Smooth muscle cell (in vitro differentiated cells): ENCODE measurements at regions not wholly inside any gene's neighbourhood (a gene's known extent, or its start where the extent isn't known, plus 50 kb on each side); places are given as distances from the start of the nearest gene placed in this dataset.
"Not testable (repeated sequence)": the region's sequence is repeated elsewhere in the genome, so short reads cannot be mapped to it uniquely, and the experiment has no call there.

ENCODE experiments used
- DNase-seq: peaks from one replicate; lab custom pipeline; 2025; ENCODE audit not compliant: unreplicated experiment; lab: John Stamatoyannopoulos, UW
- H2AFZ ChIP-seq: fragments of 200-600 bp; sonication (generic); 2 replicates; pipeline ENCODE4 v1.6.0; 2016; ENCODE audit warnings: antibody characterized with exemption, low read depth, mild to moderate bottlenecking
- H3F3A ChIP-seq: fragments of 200-600 bp; sonication (generic); 2 replicates; pipeline ENCODE4 v1.6.0; 2017; ENCODE audit warnings: antibody characterized with exemption, low read depth
- H3K27ac ChIP-seq: fragments of 200-600 bp; sonication (generic); 2 replicates; pipeline ENCODE4 v1.5.1; 2016; ENCODE audit warnings: low read depth, mild to moderate bottlenecking
- H3K27me3 ChIP-seq: fragments of 200-600 bp; sonication (generic); 2 replicates; pipeline ENCODE4 v1.6.1; 2016; ENCODE audit warnings: low read depth, mild to moderate bottlenecking
- H3K36me3 ChIP-seq: fragments of 200-600 bp; sonication (generic); 2 replicates; pipeline ENCODE4 v1.5.1; 2016; ENCODE audit warnings: low read depth
- H3K4me1 ChIP-seq: fragments of 200-600 bp; sonication (generic); 2 replicates; pipeline ENCODE4 v1.5.1; 2016; ENCODE audit warnings: low read depth
- H3K4me2 ChIP-seq: fragments of 200-600 bp; sonication (generic); 2 replicates; pipeline ENCODE4 v1.6.0; 2016; ENCODE audit warnings: mild to moderate bottlenecking
- H3K4me3 ChIP-seq: fragments of 200-600 bp; sonication (generic); 2 replicates; pipeline ENCODE4 v1.5.1; 2016; ENCODE audit warnings: mild to moderate bottlenecking
- H3K79me2 ChIP-seq: fragments of 200-600 bp; sonication (generic); 2 replicates; pipeline ENCODE4 v1.6.0; 2016; ENCODE audit warnings: low read depth, mild to moderate bottlenecking
- H3K9ac ChIP-seq: fragments of 200-600 bp; sonication (generic); 2 replicates; pipeline ENCODE4 v1.6.0; 2016; ENCODE audit warnings: low read depth
- H3K9me3 ChIP-seq: fragments of 200-600 bp; sonication (generic); replicated peaks from 2 replicates; pipeline ENCODE4 v1.5.1; 2016; ENCODE audit warnings: low read depth
- H4K20me1 ChIP-seq: fragments of 200-600 bp; sonication (generic); 2 replicates; pipeline ENCODE4 v1.6.0; 2016; ENCODE audit warnings: low read depth
- WGBS: methylation state at CpG from one replicate; pipeline ENCODE4 v1.1.7; 2016; ENCODE audit warnings: low lambda C conversion rate; 5-methylcytosine and 5-hydroxymethylcytosine counted together
- TF ChIP-seq, protein P1 (sequence below): fragments of 200-600 bp; sonication (generic); IDR thresholded peaks from 2 replicates; pipeline ENCODE4 v1.5.1; 2017; ENCODE audit warnings: borderline replicate concordance, mild to moderate bottlenecking, antibody characterized with exemption; ENCODE audit not compliant: insufficient read depth, poor library complexity, severe bottlenecking

DNA sequence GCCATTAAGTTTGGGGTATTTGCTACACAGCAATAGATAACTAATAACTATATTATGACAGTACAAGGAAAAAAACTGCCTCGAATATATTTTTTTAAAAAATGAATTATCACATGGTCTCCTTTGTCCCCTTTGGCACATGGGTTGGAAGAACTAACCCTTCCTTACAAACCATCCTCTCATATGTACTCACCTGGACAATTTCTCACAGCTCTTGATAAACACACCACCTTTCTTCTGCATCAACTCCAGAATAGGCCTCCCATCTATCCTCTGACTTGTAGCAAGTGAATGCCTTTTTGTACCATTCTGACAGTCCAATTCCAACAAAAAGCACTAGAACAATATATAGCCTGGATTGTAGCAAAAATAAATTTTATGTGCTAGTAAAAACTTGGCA, 78.7 kb upstream of the LARP1 start:
- no peak overlapping the region for H3K4me2 ChIP-seq
- no peak overlapping the region for H2AFZ ChIP-seq
- no peaks in the 10 kb centered on the region for H3K4me1 ChIP-seq
- peaks cover 4% of the 10 kb centered on the region for H3F3A ChIP-seq
- no peaks in the 10 kb centered on the region for H3K36me3 ChIP-seq
- 93% methylated on average over 1 of the region's 1 CpG for WGBS
- TF ChIP-seq, protein P1, sequence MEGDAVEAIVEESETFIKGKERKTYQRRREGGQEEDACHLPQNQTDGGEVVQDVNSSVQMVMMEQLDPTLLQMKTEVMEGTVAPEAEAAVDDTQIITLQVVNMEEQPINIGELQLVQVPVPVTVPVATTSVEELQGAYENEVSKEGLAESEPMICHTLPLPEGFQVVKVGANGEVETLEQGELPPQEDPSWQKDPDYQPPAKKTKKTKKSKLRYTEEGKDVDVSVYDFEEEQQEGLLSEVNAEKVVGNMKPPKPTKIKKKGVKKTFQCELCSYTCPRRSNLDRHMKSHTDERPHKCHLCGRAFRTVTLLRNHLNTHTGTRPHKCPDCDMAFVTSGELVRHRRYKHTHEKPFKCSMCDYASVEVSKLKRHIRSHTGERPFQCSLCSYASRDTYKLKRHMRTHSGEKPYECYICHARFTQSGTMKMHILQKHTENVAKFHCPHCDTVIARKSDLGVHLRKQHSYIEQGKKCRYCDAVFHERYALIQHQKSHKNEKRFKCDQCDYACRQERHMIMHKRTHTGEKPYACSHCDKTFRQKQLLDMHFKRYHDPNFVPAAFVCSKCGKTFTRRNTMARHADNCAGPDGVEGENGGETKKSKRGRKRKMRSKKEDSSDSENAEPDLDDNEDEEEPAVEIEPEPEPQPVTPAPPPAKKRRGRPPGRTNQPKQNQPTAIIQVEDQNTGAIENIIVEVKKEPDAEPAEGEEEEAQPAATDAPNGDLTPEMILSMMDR, result no peak
- no peaks in the 10 kb centered on the region for H3K27me3 ChIP-seq
- DNase-seq, result no peak
- H3K4me3 ChIP-seq, result no peak overlapping the region
- H3K9me3 ChIP-seq, result no peaks in the 10 kb centered on the region
- no peak overlapping the region for H3K9ac ChIP-seq
- no peaks in the 10 kb centered on the region for H4K20me1 ChIP-seq
- H3K79me2 ChIP-seq, result no peaks in the 10 kb centered on the region
- no peak overlapping the region for H3K27ac ChIP-seq

DNA sequence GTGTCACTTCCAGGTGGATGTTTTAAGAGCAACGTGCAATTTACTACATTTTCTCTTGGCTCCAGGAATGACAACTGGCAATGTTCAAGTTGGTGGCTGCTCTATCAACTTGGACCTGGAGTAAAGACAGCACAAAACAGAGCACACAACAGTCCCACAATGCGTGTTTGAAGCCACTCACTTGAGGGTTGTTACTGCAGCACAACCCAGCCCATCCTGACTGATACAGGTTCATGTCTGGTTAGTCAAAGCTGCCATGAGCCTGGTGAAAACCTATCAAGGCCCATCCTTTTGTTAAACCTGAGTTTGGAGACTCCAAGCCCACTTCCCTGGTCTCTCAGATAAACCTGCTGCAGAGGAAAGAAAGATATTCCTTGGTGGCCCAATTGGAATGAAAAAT, 81.1 kb upstream of the LARP1 start:
- 98% methylated on average over 2 of the region's 2 CpGs for WGBS
- DNase-seq, result no peak

DNA sequence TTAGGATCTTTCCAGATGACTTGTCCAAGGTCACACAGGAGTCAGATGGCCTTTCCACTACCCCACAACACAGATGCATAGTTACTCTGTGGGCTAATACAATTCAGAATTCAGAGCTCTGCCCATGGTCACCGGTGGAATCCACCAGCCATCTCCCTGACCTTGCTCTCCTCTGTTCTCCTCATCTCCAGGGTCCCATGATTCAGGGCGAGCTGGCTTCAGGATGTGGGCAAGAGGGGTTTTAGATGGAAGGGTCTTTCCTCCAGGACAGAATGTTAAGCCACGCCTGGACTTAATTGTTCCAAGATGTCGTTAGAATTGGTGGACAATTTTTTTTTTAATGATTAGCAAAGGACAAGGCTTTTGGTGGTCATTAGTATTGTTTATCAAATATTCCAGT, 81.7 kb upstream of the LARP1 start:
- Histone ChIP-seq H3K36me3 (no peaks in the 10 kb centered on the region), H4K20me1 (no peaks in the 10 kb centered on the region), H3K9me3 (no peaks in the 10 kb centered on the region), H3K27ac (no peak overlapping the region), H2AFZ (no peak overlapping the region), H3K4me3 (no peak overlapping the region), H3K4me2 (no peak overlapping the region), H3K27me3 (no peaks in the 10 kb centered on the region), H3K79me2 (no peaks in the 10 kb centered on the region), H3F3A (peaks cover 4% of the 10 kb centered on the region), H3K4me1 (no peaks in the 10 kb centered on the region), H3K9ac (no peak overlapping the region)
- DNase-seq, result no peak
- WGBS, result 71% methylated on average over 4 of the region's 4 CpGs
- TF ChIP-seq, protein P1, result no peak

More for the DNA sequence above, 81.1 kb upstream of the LARP1 start:
- no peaks in the 10 kb centered on the region for H3K79me2 ChIP-seq
- H3K4me1 ChIP-seq, result no peaks in the 10 kb centered on the region
- H3K27ac ChIP-seq, result no peak overlapping the region
- no peak overlapping the region for H3K9ac ChIP-seq
- H2AFZ ChIP-seq, result no peak overlapping the region
- H3K4me2 ChIP-seq, result no peak overlapping the region
- no peaks in the 10 kb centered on the region for H3K36me3 ChIP-seq
- H4K20me1 ChIP-seq, result no peaks in the 10 kb centered on the region
- peaks cover 4% of the 10 kb centered on the region for H3F3A ChIP-seq
- no peaks in the 10 kb centered on the region for H3K27me3 ChIP-seq
- no peaks in the 10 kb centered on the region for H3K9me3 ChIP-seq
- no peak overlapping the region for H3K4me3 ChIP-seq
- TF ChIP-seq, protein P1, result no peak

DNA sequence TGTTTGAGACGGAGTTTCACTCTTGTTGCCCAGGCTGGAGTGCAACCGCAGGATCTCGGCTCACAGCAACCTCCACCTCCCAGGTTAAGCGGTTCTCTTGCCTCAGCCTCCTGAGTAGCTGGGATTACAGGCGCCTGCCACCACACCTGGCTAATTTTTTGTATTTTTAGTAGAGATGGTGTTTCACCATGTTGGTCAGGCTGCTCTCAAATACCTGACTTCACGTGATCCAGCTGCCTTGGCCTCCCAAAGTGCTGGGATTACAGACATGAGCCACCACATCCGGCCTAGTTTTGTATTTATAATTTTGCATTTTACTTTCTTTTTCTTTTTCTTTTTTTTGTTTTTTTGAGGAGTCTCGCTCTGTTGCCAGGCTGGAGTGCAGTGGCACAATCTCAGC, 85.3 kb upstream of the LARP1 start:
- H3K27me3 ChIP-seq, result not testable (repeated sequence)
- 96% methylated on average over 8 of the region's 8 CpGs for WGBS

More for the DNA sequence above, 85.3 kb upstream of the LARP1 start:
- H3K4me2 ChIP-seq, H3K79me2 ChIP-seq, H3K9ac ChIP-seq, H3F3A ChIP-seq, H4K20me1 ChIP-seq, H3K36me3 ChIP-seq, H3K9me3 ChIP-seq, DNase-seq, H3K27ac ChIP-seq, H3K4me1 ChIP-seq, H2AFZ ChIP-seq, H3K4me3 ChIP-seq: not testable (repeated sequence)
